CD14-positive monocyte (primary cell): ENCODE measurements at regions not wholly inside any gene's neighbourhood (a gene's known extent, or its start where the extent isn't known, plus 50 kb on each side); places are given as distances from the start of the nearest gene placed in this dataset.

Source experiments
- DNase-seq, 3 donors: peaks; one replicate each; pipeline ENCODE4 v3.0.0-alpha.2; 2011 to 2022
- H2AFZ ChIP-seq: 2 replicates; pipeline ENCODE4 v1.6.0; 2012; ENCODE audit warnings: mild to moderate bottlenecking, low read depth, low read length, inconsistent platforms; ENCODE audit not compliant: insufficient read depth, poor library complexity, severe bottlenecking
- H3K27ac ChIP-seq, 2 donors: 1 replicate in 1 of 2; 2 replicates in 1 of 2; pipeline ENCODE4 v1.5.1; 2012 to 2013; ENCODE audit warnings: low read length in 2 of 2, control low read depth in 1 of 2, inconsistent platforms in 1 of 2, low read depth in 1 of 2, mild to moderate bottlenecking in 1 of 2
- H3K27me3 ChIP-seq, 2 donors: one replicate each; pipeline versions ENCODE4 v1.6.0 to v1.6.1; 2011 to 2013; ENCODE audit warnings: low read length in 2 of 2; ENCODE audit not compliant: control insufficient read depth in 2 of 2, insufficient read depth in 2 of 2
- H3K36me3 ChIP-seq, 2 donors: replicated peaks in 1 of 2; 1 replicate in 1 of 2; 2 replicates in 1 of 2; pipeline versions ENCODE4 v1.5.1 to v1.6.1; 2012 to 2013; ENCODE audit warnings: low read length in 2 of 2, control low read depth in 1 of 2, inconsistent platforms in 1 of 2, mild to moderate bottlenecking in 1 of 2; ENCODE audit not compliant: insufficient read depth in 2 of 2, control insufficient read depth in 1 of 2
- H3K4me1 ChIP-seq, 2 donors: 1 replicate in 1 of 2; 2 replicates in 1 of 2; pipeline versions ENCODE4 v1.5.1 to v1.6.1; 2012 to 2013; ENCODE audit warnings: low read length in 2 of 2, control low read depth in 1 of 2, inconsistent platforms in 1 of 2, mild to moderate bottlenecking in 1 of 2, moderate library complexity in 1 of 2; ENCODE audit not compliant: insufficient read depth in 2 of 2, control insufficient read depth in 1 of 2
- H3K4me2 ChIP-seq: replicated peaks from 2 replicates; pipeline ENCODE3; 2012; ENCODE audit warnings: low read length, moderate library complexity, mild to moderate bottlenecking; ENCODE audit not compliant: poor library complexity, severe bottlenecking; ENCODE audit errors: extremely low read depth
- H3K4me3 ChIP-seq, 3 experiments: fragments of 200-600 bp in 1 of 3; sonication (generic) in 1 of 3; replicated peaks in 1 of 3; 1 replicate in 2 of 3; 2 replicates in 1 of 3; pipeline ENCODE4 v1.5.1; 2011 to 2013; ENCODE audit warnings: low read length in 3 of 3, mild to moderate bottlenecking in 3 of 3, control low read depth in 2 of 3, low read depth in 2 of 3, inconsistent platforms in 1 of 3, moderate library complexity in 1 of 3
- H3K79me2 ChIP-seq: 2 replicates; pipeline ENCODE4 v1.6.0; 2012; ENCODE audit warnings: mild to moderate bottlenecking, control low read depth, inconsistent platforms, low read length, moderate library complexity; ENCODE audit not compliant: insufficient read depth
- H3K9ac ChIP-seq: 2 replicates; pipeline ENCODE4 v1.6.0; 2017; ENCODE audit warnings: low read length, mild to moderate bottlenecking; ENCODE audit not compliant: insufficient read depth, poor library complexity, severe bottlenecking
- H3K9me3 ChIP-seq, 2 donors: replicated peaks in 1 of 2; 1 replicate in 1 of 2; 2 replicates in 1 of 2; pipeline versions ENCODE4 v1.5.1 to v1.6.1; 2012 to 2013; ENCODE audit warnings: low read length in 2 of 2, control low read depth in 1 of 2; ENCODE audit not compliant: control insufficient read depth in 1 of 2, insufficient read depth in 1 of 2
- H4K20me1 ChIP-seq: 2 replicates; pipeline ENCODE4 v1.6.0; 2012; ENCODE audit warnings: mild to moderate bottlenecking, low read length, control low read depth, moderate library complexity; ENCODE audit not compliant: insufficient read depth
- H3K27ac Mint-ChIP-seq, 7 donors: one replicate each; pipeline ENCODE4 v1.8.0; 2020; ENCODE audit warnings: mild to moderate bottlenecking in 7 of 7, mixed read lengths in 7 of 7, moderate library complexity in 6 of 7, inconsistent platforms in 2 of 7
- H3K27me3 Mint-ChIP-seq, 3 donors: one replicate each; pipeline ENCODE4 v1.8.0; 2021 to 2022; ENCODE audit warnings: low read depth in 3 of 3, mild to moderate bottlenecking in 3 of 3, mixed read lengths in 3 of 3, moderate library complexity in 3 of 3, inconsistent platforms in 1 of 3
- H3K36me3 Mint-ChIP-seq, 2 donors: one replicate each; pipeline ENCODE4 v1.8.0; 2020; ENCODE audit warnings: mixed read lengths in 2 of 2, inconsistent platforms in 1 of 2, mild to moderate bottlenecking in 1 of 2
- H3K4me1 Mint-ChIP-seq: one replicate; pipeline ENCODE4 v1.8.0; 2020; ENCODE audit warnings: mild to moderate bottlenecking, mixed read lengths
- H3K4me3 Mint-ChIP-seq, 2 donors: one replicate each; pipeline ENCODE4 v1.8.0; 2020; ENCODE audit warnings: mild to moderate bottlenecking in 2 of 2, mixed read lengths in 2 of 2, moderate library complexity in 1 of 2
- H3K9me3 Mint-ChIP-seq, 7 donors: one replicate each; pipeline ENCODE4 v1.8.0; 2020 to 2022; ENCODE audit warnings: mixed read lengths in 7 of 7, mild to moderate bottlenecking in 6 of 7, moderate library complexity in 6 of 7, inconsistent platforms in 2 of 7
- CTCF ChIP-seq: fragments of 200-600 bp; IDR thresholded peaks from one replicate; pipeline ENCODE4 v1.8.0; 2022; ENCODE audit warnings: antibody characterized with exemption, mild to moderate bottlenecking
- WGBS: methylation state at CpG from one replicate; pipeline ENCODE4 v1.1.5; 2013; ENCODE audit warnings: missing lambda C conversion rate; ENCODE audit not compliant: insufficient coverage; 5-methylcytosine and 5-hydroxymethylcytosine counted together
- intact Hi-C, 2 donors: fragments of 100-400 bp; cut with micrococcal nuclease; formaldehyde crosslinking; loops; one replicate each; pipeline versions ENCODE4 v1.15.0 to v1.15.1; 2023

- TF ChIP-seq CTCF: no peak
- peaks cover 0 to 2% (median 0%) of the 10 kb centered on the region in 7 donors for H3K9me3 Mint-ChIP-seq
- no peak overlapping the region for H3K9ac ChIP-seq
- DNase-seq: no peak
- H3K9me3 ChIP-seq: no peaks in the 10 kb centered on the region
- no peaks in the 10 kb centered on the region for H3K36me3 Mint-ChIP-seq
- no peaks in the 10 kb centered on the region for H3K79me2 ChIP-seq
- no peak overlapping the region for H2AFZ ChIP-seq
- peaks cover 0 to 7% (median 2%) of the 10 kb centered on the region in 3 donors for H3K27me3 Mint-ChIP-seq
- H3K27ac ChIP-seq: no peak overlapping the region
- WGBS: no CpG with 5 or more reads among the region's 1 CpG
- H4K20me1 ChIP-seq: no peaks in the 10 kb centered on the region
- no peak overlapping the region for H3K4me2 ChIP-seq
- H3K4me3 ChIP-seq: no peak overlapping the region
- H3K4me1 ChIP-seq: no peaks in the 10 kb centered on the region
- no peaks in the 10 kb centered on the region for H3K27me3 ChIP-seq
- no peak overlapping the region for H3K27ac Mint-ChIP-seq
- no peak overlapping the region for H3K4me3 Mint-ChIP-seq
- intact Hi-C loops: no loop called here
- H3K36me3 ChIP-seq: no peaks in the 10 kb centered on the region
- H3K4me1 Mint-ChIP-seq: no peaks in the 10 kb centered on the region
Measured at GRCh38 chr12:77339610-77340009, 274.2 kb upstream of the E2F7 start.

GRCh38 chr12:77337362-77337761 is 272.0 kb upstream of the E2F7 start:
- Mint-ChIP-seq H3K9me3 (peaks cover 0 to 2% (median 0%) of the 10 kb centered on the region in 7 donors), H3K4me3 (no peak overlapping the region), H3K27ac (no peak overlapping the region), H3K27me3 (peaks cover 0 to 2% (median 1%) of the 10 kb centered on the region in 3 donors), H3K36me3 (no peaks in the 10 kb centered on the region), H3K4me1 (no peaks in the 10 kb centered on the region)
- WGBS: no CpG with 5 or more reads among the region's 5 CpGs
- no peak overlapping the region for H3K9ac ChIP-seq
- H3K36me3 ChIP-seq: no peaks in the 10 kb centered on the region
- DNase-seq: no peak
- no peak for TF ChIP-seq CTCF
- H2AFZ ChIP-seq: no peak overlapping the region
- H4K20me1 ChIP-seq: no peaks in the 10 kb centered on the region
- H3K27me3 ChIP-seq: no peaks in the 10 kb centered on the region
- intact Hi-C loops: no loop called here
- no peak overlapping the region for H3K4me2 ChIP-seq
- no peak overlapping the region for H3K27ac ChIP-seq
- no peaks in the 10 kb centered on the region for H3K4me1 ChIP-seq
- no peaks in the 10 kb centered on the region for H3K79me2 ChIP-seq
- no peak overlapping the region for H3K4me3 ChIP-seq
- H3K9me3 ChIP-seq: no peaks in the 10 kb centered on the region
